ENCODE measurements at regions not wholly inside any gene's neighbourhood (a gene's known extent, or its start where the extent isn't known, plus 50 kb on each side); places are given as distances from the start of the nearest gene placed in this dataset.
"Not testable (repeated sequence)": the region's sequence is repeated elsewhere in the genome, so short reads cannot be mapped to it uniquely, and the experiment has no call there.

- no peaks in the 10 kb centered on the region for H3K9me3 ChIP-seq (ENCODE audit: control insufficient read depth, insufficient read depth, low read length)
- no peak overlapping the region for H3K9ac ChIP-seq (ENCODE audit: low read depth, low read length)
- H3K4me1 ChIP-seq (ENCODE audit: control insufficient read depth, insufficient read depth, low read length) = no peaks in the 10 kb centered on the region
- H3K27me3 ChIP-seq (ENCODE audit: control insufficient read depth, insufficient read depth, low read length) = no peaks in the 10 kb centered on the region
- H3K36me3 ChIP-seq (ENCODE audit: control insufficient read depth, insufficient read depth, low read length) = no peaks in the 10 kb centered on the region
- H3K4me3 ChIP-seq (ENCODE audit: low read depth, low read length) = no peak overlapping the region
These were observed 423.9 kb upstream of the ASIC2 start for GRCh38 chr17:33716957-33717356.

GRCh38 chr17:33723736-33724135 lies 430.6 kb upstream of the ASIC2 start:
- H3K9me3 ChIP-seq (ENCODE audit: control insufficient read depth, insufficient read depth, low read length); H3K4me1 ChIP-seq (ENCODE audit: control insufficient read depth, insufficient read depth, low read length); H3K4me3 ChIP-seq (ENCODE audit: low read depth, low read length); H3K36me3 ChIP-seq (ENCODE audit: control insufficient read depth, insufficient read depth, low read length); H3K27me3 ChIP-seq (ENCODE audit: control insufficient read depth, insufficient read depth, low read length); H3K9ac ChIP-seq (ENCODE audit: low read depth, low read length): not testable (repeated sequence)

- no peaks in the 10 kb centered on the region for H3K4me1 ChIP-seq (ENCODE audit: control insufficient read depth, insufficient read depth, low read length)
These were observed 432.7 kb upstream of the ASIC2 start for GRCh38 chr17:33725675-33726271.

GRCh38 chr17:33730131-33730530 lies 437.0 kb upstream of the ASIC2 start:
- H3K36me3 ChIP-seq (ENCODE audit: control insufficient read depth, insufficient read depth, low read length) = no peaks in the 10 kb centered on the region
- H3K4me3 ChIP-seq (ENCODE audit: low read depth, low read length) = no peak overlapping the region
- no peak overlapping the region for H3K9ac ChIP-seq (ENCODE audit: low read depth, low read length)
- H3K9me3 ChIP-seq (ENCODE audit: control insufficient read depth, insufficient read depth, low read length) = peaks cover 5% of the 10 kb centered on the region
- peaks cover 10% of the 10 kb centered on the region for H3K27me3 ChIP-seq (ENCODE audit: control insufficient read depth, insufficient read depth, low read length)
- H3K4me1 ChIP-seq (ENCODE audit: control insufficient read depth, insufficient read depth, low read length) = no peaks in the 10 kb centered on the region

More at GRCh38 chr17:33725675-33726271, 432.7 kb upstream of the ASIC2 start:
- no peaks in the 10 kb centered on the region for H3K36me3 ChIP-seq (ENCODE audit: control insufficient read depth, insufficient read depth, low read length)
- no peak overlapping the region for H3K4me3 ChIP-seq (ENCODE audit: low read depth, low read length)
- H3K9me3 ChIP-seq (ENCODE audit: control insufficient read depth, insufficient read depth, low read length) = peaks cover 5% of the 10 kb centered on the region
- peaks cover 5% of the 10 kb centered on the region for H3K27me3 ChIP-seq (ENCODE audit: control insufficient read depth, insufficient read depth, low read length)
- H3K9ac ChIP-seq (ENCODE audit: low read depth, low read length) = no peak overlapping the region

- no peaks in the 10 kb centered on the region for H3K36me3 ChIP-seq (ENCODE audit: control insufficient read depth, insufficient read depth, low read length)
- no peak overlapping the region for H3K4me3 ChIP-seq (ENCODE audit: low read depth, low read length)
- peaks cover 8% of the 10 kb centered on the region for H3K27me3 ChIP-seq (ENCODE audit: control insufficient read depth, insufficient read depth, low read length)
- no peaks in the 10 kb centered on the region for H3K9me3 ChIP-seq (ENCODE audit: control insufficient read depth, insufficient read depth, low read length)
- H3K9ac ChIP-seq (ENCODE audit: low read depth, low read length) = no peak overlapping the region
- no peaks in the 10 kb centered on the region for H3K4me1 ChIP-seq (ENCODE audit: control insufficient read depth, insufficient read depth, low read length)
These were observed 439.0 kb upstream of the ASIC2 start for GRCh38 chr17:33732116-33732515.

- Histone ChIP-seq H3K4me1 (ENCODE audit: control insufficient read depth, insufficient read depth, low read length) (no peaks in the 10 kb centered on the region), H3K27me3 (ENCODE audit: control insufficient read depth, insufficient read depth, low read length) (peaks cover 2% of the 10 kb centered on the region), H3K9ac (ENCODE audit: low read depth, low read length) (no peak overlapping the region), H3K36me3 (ENCODE audit: control insufficient read depth, insufficient read depth, low read length) (no peaks in the 10 kb centered on the region), H3K9me3 (ENCODE audit: control insufficient read depth, insufficient read depth, low read length) (no peaks in the 10 kb centered on the region), H3K4me3 (ENCODE audit: low read depth, low read length) (no peak overlapping the region)
These were observed 446.6 kb upstream of the ASIC2 start for GRCh38 chr17:33739714-33740113.

- Histone ChIP-seq H3K4me3 (ENCODE audit: low read depth, low read length) (no peak overlapping the region), H3K27me3 (ENCODE audit: control insufficient read depth, insufficient read depth, low read length) (peaks cover 30% of the 10 kb centered on the region), H3K4me1 (ENCODE audit: control insufficient read depth, insufficient read depth, low read length) (peaks cover 3% of the 10 kb centered on the region), H3K9me3 (ENCODE audit: control insufficient read depth, insufficient read depth, low read length) (no peaks in the 10 kb centered on the region), H3K9ac (ENCODE audit: low read depth, low read length) (no peak overlapping the region), H3K36me3 (ENCODE audit: control insufficient read depth, insufficient read depth, low read length) (no peaks in the 10 kb centered on the region)
These were observed 452.1 kb upstream of the ASIC2 start for GRCh38 chr17:33745047-33745760.

GRCh38 chr17:33749171-33749570 lies 456.1 kb upstream of the ASIC2 start:
- no peaks in the 10 kb centered on the region for H3K36me3 ChIP-seq (ENCODE audit: control insufficient read depth, insufficient read depth, low read length)

GRCh38 chr17:33750943-33751701 lies 458.0 kb upstream of the ASIC2 start:
- H3K4me3 ChIP-seq (ENCODE audit: low read depth, low read length) = peak overlapping the region; percentile 46
- H3K9me3 ChIP-seq (ENCODE audit: control insufficient read depth, insufficient read depth, low read length) = no peaks in the 10 kb centered on the region
- no peak overlapping the region for H3K9ac ChIP-seq (ENCODE audit: low read depth, low read length)
- H3K36me3 ChIP-seq (ENCODE audit: control insufficient read depth, insufficient read depth, low read length) = no peaks in the 10 kb centered on the region
- peaks cover 38% of the 10 kb centered on the region for H3K27me3 ChIP-seq (ENCODE audit: control insufficient read depth, insufficient read depth, low read length)
- peaks cover 17% of the 10 kb centered on the region for H3K4me1 ChIP-seq (ENCODE audit: control insufficient read depth, insufficient read depth, low read length)

More at GRCh38 chr17:33749171-33749570, 456.1 kb upstream of the ASIC2 start:
- no peak overlapping the region for H3K9ac ChIP-seq (ENCODE audit: low read depth, low read length)
- H3K27me3 ChIP-seq (ENCODE audit: control insufficient read depth, insufficient read depth, low read length) = peaks cover 38% of the 10 kb centered on the region
- no peak overlapping the region for H3K4me3 ChIP-seq (ENCODE audit: low read depth, low read length)
- H3K4me1 ChIP-seq (ENCODE audit: control insufficient read depth, insufficient read depth, low read length) = peaks cover 17% of the 10 kb centered on the region
- no peaks in the 10 kb centered on the region for H3K9me3 ChIP-seq (ENCODE audit: control insufficient read depth, insufficient read depth, low read length)

- H3K9ac ChIP-seq (ENCODE audit: low read depth, low read length) = no peak overlapping the region
- peak overlapping the region; percentile 46 for H3K4me3 ChIP-seq (ENCODE audit: low read depth, low read length)
- H3K27me3 ChIP-seq (ENCODE audit: control insufficient read depth, insufficient read depth, low read length) = peaks cover 38% of the 10 kb centered on the region
- H3K9me3 ChIP-seq (ENCODE audit: control insufficient read depth, insufficient read depth, low read length) = no peaks in the 10 kb centered on the region
- H3K4me1 ChIP-seq (ENCODE audit: control insufficient read depth, insufficient read depth, low read length) = peaks cover 17% of the 10 kb centered on the region
- no peaks in the 10 kb centered on the region for H3K36me3 ChIP-seq (ENCODE audit: control insufficient read depth, insufficient read depth, low read length)
These were observed 458.6 kb upstream of the ASIC2 start for GRCh38 chr17:33751702-33752065.

GRCh38 chr17:33753452-33753851 lies 460.4 kb upstream of the ASIC2 start:
- H3K27me3 ChIP-seq (ENCODE audit: control insufficient read depth, insufficient read depth, low read length) = peaks cover 27% of the 10 kb centered on the region
- peaks cover 17% of the 10 kb centered on the region for H3K4me1 ChIP-seq (ENCODE audit: control insufficient read depth, insufficient read depth, low read length)
- no peak overlapping the region for H3K4me3 ChIP-seq (ENCODE audit: low read depth, low read length)
- no peaks in the 10 kb centered on the region for H3K9me3 ChIP-seq (ENCODE audit: control insufficient read depth, insufficient read depth, low read length)
- H3K9ac ChIP-seq (ENCODE audit: low read depth, low read length) = no peak overlapping the region
- H3K36me3 ChIP-seq (ENCODE audit: control insufficient read depth, insufficient read depth, low read length) = no peaks in the 10 kb centered on the region

- Histone ChIP-seq H3K4me1 (ENCODE audit: control insufficient read depth, insufficient read depth, low read length) (peaks cover 9% of the 10 kb centered on the region), H3K27me3 (ENCODE audit: control insufficient read depth, insufficient read depth, low read length) (peaks cover 7% of the 10 kb centered on the region), H3K36me3 (ENCODE audit: control insufficient read depth, insufficient read depth, low read length) (no peaks in the 10 kb centered on the region), H3K9me3 (ENCODE audit: control insufficient read depth, insufficient read depth, low read length) (no peaks in the 10 kb centered on the region), H3K9ac (ENCODE audit: low read depth, low read length) (no peak overlapping the region), H3K4me3 (ENCODE audit: low read depth, low read length) (no peak overlapping the region)
These were observed 462.9 kb upstream of the ASIC2 start for GRCh38 chr17:33756021-33756420.
